ENCODE measurements at regions not wholly inside any gene's neighbourhood (a gene's known extent, or its start where the extent isn't known, plus 50 kb on each side); places are given as distances from the start of the nearest gene placed in this dataset.

GRCh38 chr16:86212706-86213436 is 297.5 kb upstream of the FOXF1 start:
- Mint-ChIP-seq H3K27me3 (ENCODE audit: low read depth in 3 of 3) (peaks cover 7 to 10% (median 9%) of the 10 kb centered on the region in 3 donors), H3K4me1 (peaks cover 12% of the 10 kb centered on the region), H3K27ac (peak overlapping the region in 3 of 7 donors; percentile 2 to 57 (median 4)), H3K9me3 (peaks cover 7 to 19% (median 10%) of the 10 kb centered on the region in 7 donors), H3K4me3 (no peak overlapping the region), H3K36me3 (no peaks in the 10 kb centered on the region)
- no peak overlapping the region for H2AFZ ChIP-seq (ENCODE audit: insufficient read depth, low read depth, low read length, poor library complexity, severe bottlenecking)
- DNase-seq, result no peak
- no peaks in the 10 kb centered on the region for H3K79me2 ChIP-seq (ENCODE audit: insufficient read depth, low read length)
- TF ChIP-seq CTCF (IDR thresholded peaks at IDR 0.05), result no peak
- H3K4me3 ChIP-seq (replicated peaks in 1 of 3; ENCODE audit: low read depth in 2 of 3, low read length in 3 of 3), result no peak overlapping the region
- no peaks in the 10 kb centered on the region for H3K4me1 ChIP-seq (ENCODE audit: control insufficient read depth in 1 of 2, insufficient read depth in 2 of 2, low read length in 2 of 2)
- H3K27ac ChIP-seq (ENCODE audit: low read depth in 1 of 2, low read length in 2 of 2), result no peak overlapping the region
- H3K9me3 ChIP-seq (replicated peaks in 1 of 2; ENCODE audit: control insufficient read depth in 1 of 2, insufficient read depth in 1 of 2, low read length in 2 of 2), result peaks cover 4 to 19% of the 10 kb centered on the region in 2 donors
- no peak overlapping the region for H3K4me2 ChIP-seq (replicated peaks; ENCODE audit: extremely low read depth, low read length, poor library complexity, severe bottlenecking)
- WGBS (ENCODE audit: insufficient coverage), result 10% methylated on average over 11 of the region's 11 CpGs
- no peak overlapping the region for H3K9ac ChIP-seq (ENCODE audit: insufficient read depth, low read length, poor library complexity, severe bottlenecking)
- H3K36me3 ChIP-seq (replicated peaks in 1 of 2; ENCODE audit: control insufficient read depth in 1 of 2, insufficient read depth in 2 of 2, low read length in 2 of 2), result no peaks in the 10 kb centered on the region
- H4K20me1 ChIP-seq (ENCODE audit: insufficient read depth, low read length), result no peaks in the 10 kb centered on the region
- no peaks in the 10 kb centered on the region for H3K27me3 ChIP-seq (ENCODE audit: control insufficient read depth in 2 of 2, insufficient read depth in 2 of 2, low read length in 2 of 2)
- intact Hi-C loops (cut with micrococcal nuclease), result no loop called here

DNA sequence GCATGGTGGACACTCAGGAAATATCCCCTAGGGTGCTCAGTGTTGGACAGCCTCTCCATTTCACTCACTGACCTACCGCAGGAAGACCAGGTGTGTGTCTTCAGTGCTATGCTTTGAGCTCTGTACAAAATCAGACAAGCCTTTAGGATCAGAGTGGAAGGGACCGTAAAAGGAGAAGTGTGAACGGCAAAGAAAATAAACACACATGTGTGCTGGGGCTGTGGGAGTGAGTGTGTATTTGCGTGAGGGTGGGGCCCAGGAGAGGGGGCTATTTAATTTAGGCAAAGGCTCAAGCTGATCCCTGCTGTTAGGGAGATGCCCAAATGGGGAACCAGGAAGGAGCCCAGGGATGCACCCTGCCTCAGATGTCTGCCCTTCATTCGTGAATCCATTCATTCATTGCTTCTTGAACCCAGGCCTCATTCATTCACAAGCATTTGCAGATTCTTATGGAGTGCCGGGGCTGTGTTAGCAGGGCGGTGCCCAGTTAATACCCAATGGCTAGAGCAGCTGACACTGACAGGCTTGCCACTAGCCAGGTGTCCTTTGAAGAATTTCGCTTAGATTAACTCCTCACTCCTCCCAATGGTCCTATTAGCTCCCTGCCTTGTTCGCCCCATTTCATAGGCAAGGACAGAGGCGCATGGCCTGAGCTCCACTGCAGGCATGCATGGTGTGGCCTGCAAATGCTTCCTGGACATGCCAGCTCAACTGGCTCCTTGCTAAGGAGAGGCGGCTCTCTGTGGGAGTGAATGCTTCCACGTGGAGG is 296.7 kb upstream of the FOXF1 start:
- peak overlapping the region in 2 of 7 donors; percentile 2 to 57 for H3K27ac Mint-ChIP-seq
- H3K27me3 Mint-ChIP-seq (ENCODE audit: low read depth in 3 of 3), result peaks cover 6 to 9% (median 9%) of the 10 kb centered on the region in 3 donors
- DNase-seq, result no peak
- Histone ChIP-seq H3K4me3 (replicated peaks in 1 of 3; ENCODE audit: low read depth in 2 of 3, low read length in 3 of 3) (no peak overlapping the region), H3K27me3 (ENCODE audit: control insufficient read depth in 2 of 2, insufficient read depth in 2 of 2, low read length in 2 of 2) (no peaks in the 10 kb centered on the region), H3K9ac (ENCODE audit: insufficient read depth, low read length, poor library complexity, severe bottlenecking) (no peak overlapping the region), H3K27ac (ENCODE audit: low read depth in 1 of 2, low read length in 2 of 2) (no peak overlapping the region), H3K9me3 (replicated peaks in 1 of 2; ENCODE audit: control insufficient read depth in 1 of 2, insufficient read depth in 1 of 2, low read length in 2 of 2) (peaks cover 4 to 19% of the 10 kb centered on the region in 2 donors), H3K79me2 (ENCODE audit: insufficient read depth, low read length) (no peaks in the 10 kb centered on the region), H4K20me1 (ENCODE audit: insufficient read depth, low read length) (no peaks in the 10 kb centered on the region), H3K4me1 (ENCODE audit: control insufficient read depth in 1 of 2, insufficient read depth in 2 of 2, low read length in 2 of 2) (no peaks in the 10 kb centered on the region), H3K4me2 (replicated peaks; ENCODE audit: extremely low read depth, low read length, poor library complexity, severe bottlenecking) (no peak overlapping the region), H3K36me3 (replicated peaks in 1 of 2; ENCODE audit: control insufficient read depth in 1 of 2, insufficient read depth in 2 of 2, low read length in 2 of 2) (no peaks in the 10 kb centered on the region), H2AFZ (ENCODE audit: insufficient read depth, low read depth, low read length, poor library complexity, severe bottlenecking) (no peak overlapping the region)
- H3K36me3 Mint-ChIP-seq, result no peaks in the 10 kb centered on the region
- H3K4me3 Mint-ChIP-seq, result no peak overlapping the region
- intact Hi-C loops (cut with micrococcal nuclease), result no loop called here
- peaks cover 7 to 19% (median 10%) of the 10 kb centered on the region in 7 donors for H3K9me3 Mint-ChIP-seq
- H3K4me1 Mint-ChIP-seq, result peaks cover 12% of the 10 kb centered on the region
- WGBS (ENCODE audit: insufficient coverage), result 60% methylated on average over 11 of the region's 12 CpGs
- TF ChIP-seq CTCF (IDR thresholded peaks at IDR 0.05), result no peak
